ENCODE measurements at regions not wholly inside any gene's neighbourhood (a gene's known extent, or its start where the extent isn't known, plus 50 kb on each side); places are given as distances from the start of the nearest gene placed in this dataset.

GRCh38 chr16:88289968-88290401 lies 92.8 kb upstream of the ZNF469 start:
- no peaks in the 10 kb centered on the region for H3K36me3 ChIP-seq (ENCODE audit: insufficient read depth, low read length)
- no peaks in the 10 kb centered on the region for H4K20me1 ChIP-seq (ENCODE audit: insufficient read depth, low read length)
- no peak for TF ChIP-seq EZH2phosphoT487 (IDR thresholded peaks at IDR 0.05; ENCODE audit: borderline replicate concordance, low read depth, low read length)
- TF ChIP-seq, protein P1, sequence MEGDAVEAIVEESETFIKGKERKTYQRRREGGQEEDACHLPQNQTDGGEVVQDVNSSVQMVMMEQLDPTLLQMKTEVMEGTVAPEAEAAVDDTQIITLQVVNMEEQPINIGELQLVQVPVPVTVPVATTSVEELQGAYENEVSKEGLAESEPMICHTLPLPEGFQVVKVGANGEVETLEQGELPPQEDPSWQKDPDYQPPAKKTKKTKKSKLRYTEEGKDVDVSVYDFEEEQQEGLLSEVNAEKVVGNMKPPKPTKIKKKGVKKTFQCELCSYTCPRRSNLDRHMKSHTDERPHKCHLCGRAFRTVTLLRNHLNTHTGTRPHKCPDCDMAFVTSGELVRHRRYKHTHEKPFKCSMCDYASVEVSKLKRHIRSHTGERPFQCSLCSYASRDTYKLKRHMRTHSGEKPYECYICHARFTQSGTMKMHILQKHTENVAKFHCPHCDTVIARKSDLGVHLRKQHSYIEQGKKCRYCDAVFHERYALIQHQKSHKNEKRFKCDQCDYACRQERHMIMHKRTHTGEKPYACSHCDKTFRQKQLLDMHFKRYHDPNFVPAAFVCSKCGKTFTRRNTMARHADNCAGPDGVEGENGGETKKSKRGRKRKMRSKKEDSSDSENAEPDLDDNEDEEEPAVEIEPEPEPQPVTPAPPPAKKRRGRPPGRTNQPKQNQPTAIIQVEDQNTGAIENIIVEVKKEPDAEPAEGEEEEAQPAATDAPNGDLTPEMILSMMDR (conservative IDR thresholded peaks at IDR 0.05; ENCODE audit: low read length), result no peak
- H3K27ac ChIP-seq (ENCODE audit: low read depth, low read length, poor library complexity, severe bottlenecking), result no peak overlapping the region
- H3K4me2 ChIP-seq (ENCODE audit: low read length), result no peak overlapping the region
- no peaks in the 10 kb centered on the region for H3K9me2 ChIP-seq (ENCODE audit: insufficient read depth, low read length)
- POLR2A ChIA-PET, result interaction anchor here (0.6 kb wide), 1 partner anchor 113 kb away, joined by 4 read pairs; no protein-coding TSS in a partner anchor
- H3K79me2 ChIP-seq (ENCODE audit: insufficient read depth, low read depth, low read length), result no peaks in the 10 kb centered on the region
- no peak overlapping the region for H2AFZ ChIP-seq (ENCODE audit: low read length)
- no TSS peak for BruUV-seq (replicated peaks)
- H3K4me1 ChIP-seq (ENCODE audit: insufficient read depth, low read length, poor library complexity, severe bottlenecking), result no peaks in the 10 kb centered on the region
- DNase-seq (ENCODE audit: low spot score), result no peak
- CTCF ChIA-PET (ENCODE audit: unreplicated experiment), result no interaction called here
- H3K4me3 ChIP-seq (ENCODE audit: low read depth, low read length, poor library complexity, severe bottlenecking), result no peak overlapping the region
- intact Hi-C loops (cut with micrococcal nuclease; ENCODE audit: unreplicated experiment), result no loop called here
- peaks cover 20% of the 10 kb centered on the region for H3K9me3 ChIP-seq (ENCODE audit: low read length)

DNA sequence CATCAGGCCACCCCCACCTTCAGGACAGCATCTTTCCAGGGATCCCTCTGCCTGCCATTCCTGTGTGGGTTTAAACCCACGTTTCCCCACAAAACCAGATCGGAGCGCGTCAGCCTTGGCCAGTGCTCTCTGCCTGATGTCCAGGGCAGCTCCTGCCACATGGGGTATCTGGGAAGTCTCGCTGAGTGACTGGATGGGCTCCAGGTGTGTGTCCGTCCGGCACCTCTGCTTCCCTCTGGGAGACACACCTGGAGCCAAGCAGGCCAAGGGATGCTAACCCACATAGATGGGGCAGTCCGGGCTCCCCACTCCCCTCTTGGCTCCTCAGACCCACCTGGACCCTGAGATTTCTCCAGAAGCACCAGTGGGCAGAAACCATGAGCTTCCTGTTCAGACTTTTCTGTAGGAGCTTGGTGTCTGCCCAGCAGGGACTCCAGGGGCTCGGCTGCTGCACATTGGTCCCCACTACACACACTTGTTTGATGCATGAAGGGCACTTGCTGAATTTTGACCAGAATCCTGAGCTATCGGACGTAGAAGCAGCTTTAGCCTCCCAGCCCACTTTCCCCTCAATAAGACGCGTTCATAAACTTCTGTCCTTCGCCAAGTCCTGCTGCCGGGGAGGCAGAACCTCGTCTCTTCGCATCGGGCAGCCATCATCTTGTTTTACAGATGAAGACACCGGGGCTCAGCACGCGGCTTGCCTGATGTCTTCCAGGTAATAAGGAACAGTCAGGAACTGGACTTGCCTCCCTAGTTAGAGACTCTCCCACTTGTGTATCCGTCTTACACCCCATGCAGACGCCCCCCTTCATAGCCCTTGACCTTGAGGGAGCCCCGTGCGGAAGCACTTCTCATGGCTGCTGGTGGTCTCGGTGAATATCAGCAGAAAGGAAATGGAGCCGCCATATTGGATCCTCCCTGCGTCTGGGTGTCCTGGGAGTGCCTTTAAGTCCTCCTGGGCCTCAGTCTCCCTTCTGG lies 91.6 kb upstream of the ZNF469 start:
- no peaks in the 10 kb centered on the region for H3K9me2 ChIP-seq (ENCODE audit: insufficient read depth, low read length)
- ChIA-PET POLR2A (no interaction called here), CTCF (ENCODE audit: unreplicated experiment) (no interaction called here)
- H3K27ac ChIP-seq (ENCODE audit: low read depth, low read length, poor library complexity, severe bottlenecking), result no peak overlapping the region
- H3K9me3 ChIP-seq (ENCODE audit: low read length), result peaks cover 20% of the 10 kb centered on the region
- H3K79me2 ChIP-seq (ENCODE audit: insufficient read depth, low read depth, low read length), result no peaks in the 10 kb centered on the region
- H3K4me3 ChIP-seq (ENCODE audit: low read depth, low read length, poor library complexity, severe bottlenecking), result no peak overlapping the region
- no peak for DNase-seq (ENCODE audit: low spot score)
- H3K4me2 ChIP-seq (ENCODE audit: low read length), result no peak overlapping the region
- no peaks in the 10 kb centered on the region for H4K20me1 ChIP-seq (ENCODE audit: insufficient read depth, low read length)
- TF ChIP-seq, protein P1 (conservative IDR thresholded peaks at IDR 0.05; ENCODE audit: low read length), result no peak
- TF ChIP-seq EZH2phosphoT487 (IDR thresholded peaks at IDR 0.05; ENCODE audit: borderline replicate concordance, low read depth, low read length), result no peak
- no peak overlapping the region for H2AFZ ChIP-seq (ENCODE audit: low read length)
- no peaks in the 10 kb centered on the region for H3K36me3 ChIP-seq (ENCODE audit: insufficient read depth, low read length)
- H3K4me1 ChIP-seq (ENCODE audit: insufficient read depth, low read length, poor library complexity, severe bottlenecking), result no peaks in the 10 kb centered on the region
- no TSS peak for BruUV-seq (replicated peaks)
- intact Hi-C loops (cut with micrococcal nuclease; ENCODE audit: unreplicated experiment), result no loop called here

Data from OCI-LY7 (cell line).